Right lobe of liver (tissue), 6 donors: ENCODE measurements at regions not wholly inside any gene's neighbourhood (a gene's known extent, or its start where the extent isn't known, plus 50 kb on each side); places are given as distances from the start of the nearest gene placed in this dataset.

Source experiments
- ATAC-seq, 4 donors: fragments of 200-7000 bp; cut with Tn5 transposase; one replicate each; pipeline ENCODE4 v1.9.1; 2020; ENCODE audit warnings: mild to moderate bottlenecking in 4 of 4, moderate library complexity in 4 of 4
- DNase-seq, 3 donors: peaks; one replicate each; pipeline ENCODE4 v3.0.0-alpha.2; 2020
- H3K27ac ChIP-seq, 3 donors: fragments of 200-600 bp; one replicate each; pipeline ENCODE4 v1.8.0; 2022
- H3K27me3 ChIP-seq, 2 donors: fragments of 200-600 bp; one replicate each; pipeline ENCODE4 v1.8.0; 2022
- H3K36me3 ChIP-seq, 4 donors: fragments of 200-600 bp; sonication (generic) in 1 of 4; one replicate each; pipeline versions ENCODE4 v1.5.1 to v1.8.0; 2017 to 2022; ENCODE audit warnings: control low read depth in 1 of 4
- H3K4me1 ChIP-seq, 4 donors: fragments of 200-600 bp; sonication (generic) in 1 of 4; one replicate each; pipeline versions ENCODE4 v1.5.1 to v1.8.0; 2017 to 2022; ENCODE audit warnings: control low read depth in 1 of 4
- H3K4me3 ChIP-seq, 3 donors: fragments of 200-600 bp; one replicate each; pipeline ENCODE4 v1.8.0; 2022
- H3K9me3 ChIP-seq, 4 donors: fragments of 200-600 bp; sonication (generic) in 1 of 4; one replicate each; pipeline versions ENCODE4 v1.5.1 to v1.8.0; 2017 to 2022; ENCODE audit warnings: control low read depth in 1 of 4
- CTCF ChIP-seq, 4 donors: fragments of 200-600 bp in 3 of 4; fragments of 450-650 bp in 1 of 4; IDR thresholded peaks; one replicate each; pipeline versions ENCODE4 v1.5.1 to v1.8.0; 2016 to 2022; ENCODE audit warnings: antibody characterized with exemption in 4 of 4, mild to moderate bottlenecking in 2 of 4
- POLR2A ChIP-seq: fragments of 450-650 bp; IDR thresholded peaks from one replicate; pipeline ENCODE4 v1.6.1; 2017; ENCODE audit warnings: antibody characterized with exemption, mild to moderate bottlenecking
- WGBS: methylation state at CpG from one replicate; pipeline ENCODE4 v1.1.6; 2018; ENCODE audit warnings: low coverage, low lambda C conversion rate; ENCODE audit not compliant: insufficient coverage; ENCODE audit errors: missing lambda C conversion rate; 5-methylcytosine and 5-hydroxymethylcytosine counted together
- intact Hi-C, 2 donors: fragments of 100-400 bp; cut with DNase I; formaldehyde crosslinking; loops; one replicate each; pipeline versions ENCODE4 v1.11.2 to v1.14.1; 2022
- donor health status: DM: no; HTN: yes; CAD: no.
- donor health status: DM: no; HTN: no; CAD: no.
- donor health status: DM: no; HTN: no; CAD: no.
- donor health status: DM: no; HTN: yes; CAD: no.
- donor health status: DM: no; HTN: yes; CAD: no.

DNA sequence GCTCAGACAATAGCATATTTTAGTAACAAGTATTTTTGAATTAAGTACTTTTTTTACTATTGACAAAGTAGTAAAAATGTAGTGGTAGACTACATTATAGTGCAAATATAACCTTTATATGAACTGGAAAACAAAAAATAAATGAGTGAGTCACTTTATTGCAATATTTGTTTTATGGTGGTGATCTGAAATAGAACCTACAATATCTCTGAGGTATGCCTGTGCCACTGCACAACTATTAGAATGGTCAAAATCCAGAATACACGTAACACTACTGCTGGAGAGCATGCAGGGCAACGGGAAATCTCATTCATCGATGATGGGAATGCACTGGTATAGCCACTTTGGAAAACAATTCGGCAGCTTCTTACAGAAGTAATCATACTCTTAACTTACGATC is 349.0 kb upstream of the NCAM2 start:
- DNase-seq (no peak), ATAC-seq (no peak)
- no peaks in the 10 kb centered on the region for H3K4me1 ChIP-seq
- no peak overlapping the region for H3K4me3 ChIP-seq
- no peaks in the 10 kb centered on the region for H3K27me3 ChIP-seq
- H3K27ac ChIP-seq, result no peak overlapping the region
- 71% methylated on average over 5 of the region's 5 CpGs for WGBS
- TF ChIP-seq CTCF (IDR thresholded peaks at IDR 0.05) (no peak), POLR2A (no peak)
- no peaks in the 10 kb centered on the region for H3K36me3 ChIP-seq
- no peaks in the 10 kb centered on the region for H3K9me3 ChIP-seq
- intact Hi-C loops, result no loop called here

GRCh38 chr21:20652846-20653245 is 345.4 kb upstream of the NCAM2 start:
- intact Hi-C loops, result no loop called here
- Histone ChIP-seq H3K9me3 (no peaks in the 10 kb centered on the region), H3K27ac (no peak overlapping the region), H3K4me1 (no peaks in the 10 kb centered on the region), H3K36me3 (no peaks in the 10 kb centered on the region), H3K27me3 (no peaks in the 10 kb centered on the region), H3K4me3 (no peak overlapping the region)
- no peak for DNase-seq
- no peak for ATAC-seq
- TF ChIP-seq CTCF (IDR thresholded peaks at IDR 0.05) (no peak), POLR2A (no peak)
- 46% methylated on average over 4 of the region's 4 CpGs for WGBS

DNA sequence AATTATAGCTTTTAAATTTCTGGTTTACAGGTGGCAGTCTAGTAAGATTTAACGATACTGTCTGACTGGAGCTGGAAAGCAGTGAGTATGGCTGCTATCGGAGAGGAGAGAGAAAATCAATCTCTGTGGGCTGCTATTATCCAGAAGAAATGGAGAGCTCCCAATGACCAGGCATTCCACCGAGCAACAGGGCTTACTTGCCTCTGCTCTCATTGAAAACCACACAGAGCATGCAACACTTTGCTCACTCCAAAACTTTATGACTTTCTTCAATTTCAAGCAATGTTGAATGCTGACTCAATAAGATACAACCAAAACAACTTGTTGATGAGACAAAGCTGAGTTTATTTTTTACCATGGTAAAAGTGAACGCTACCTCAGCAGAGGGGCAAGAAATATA is 337.0 kb upstream of the NCAM2 start:
- ATAC-seq (no peak), DNase-seq (no peak)
- Histone ChIP-seq H3K36me3 (no peaks in the 10 kb centered on the region), H3K9me3 (no peaks in the 10 kb centered on the region), H3K4me1 (no peaks in the 10 kb centered on the region), H3K4me3 (no peak overlapping the region), H3K27me3 (no peaks in the 10 kb centered on the region), H3K27ac (no peak overlapping the region)
- TF ChIP-seq POLR2A (no peak), CTCF (IDR thresholded peaks at IDR 0.05) (no peak)
- 38% methylated on average over 4 of the region's 4 CpGs for WGBS
- intact Hi-C loops, result no loop called here

- intact Hi-C loops, result no loop called here
- Histone ChIP-seq H3K27me3 (no peaks in the 10 kb centered on the region), H3K4me1 (no peaks in the 10 kb centered on the region), H3K4me3 (no peak overlapping the region), H3K36me3 (no peaks in the 10 kb centered on the region), H3K27ac (no peak overlapping the region), H3K9me3 (no peaks in the 10 kb centered on the region)
- TF ChIP-seq CTCF (IDR thresholded peaks at IDR 0.05) (no peak), POLR2A (no peak)
- no peak for DNase-seq
- ATAC-seq, result no peak
These were observed 336.3 kb upstream of the NCAM2 start for GRCh38 chr21:20661745-20662422.

- WGBS, result 24% methylated on average over 2 of the region's 2 CpGs
- ATAC-seq (no peak), DNase-seq (no peak)
- TF ChIP-seq POLR2A (no peak), CTCF (IDR thresholded peaks at IDR 0.05) (no peak)
- H3K4me1 ChIP-seq, result no peaks in the 10 kb centered on the region
- no peak overlapping the region for H3K27ac ChIP-seq
- intact Hi-C loops, result no loop called here
- H3K4me3 ChIP-seq, result no peak overlapping the region
- no peaks in the 10 kb centered on the region for H3K9me3 ChIP-seq
- H3K27me3 ChIP-seq, result no peaks in the 10 kb centered on the region
- no peaks in the 10 kb centered on the region for H3K36me3 ChIP-seq
These were observed 335.7 kb upstream of the NCAM2 start for GRCh38 chr21:20662514-20662913.
